ENCODE measurements at regions not wholly inside any gene's neighbourhood (a gene's known extent, or its start where the extent isn't known, plus 50 kb on each side); places are given as distances from the start of the nearest gene placed in this dataset.
A peak's percentile ranks its signal among the peaks of the same experiment; 100 is the strongest.
"Not testable (repeated sequence)": the region's sequence is repeated elsewhere in the genome, so short reads cannot be mapped to it uniquely, and the experiment has no call there.

DNA sequence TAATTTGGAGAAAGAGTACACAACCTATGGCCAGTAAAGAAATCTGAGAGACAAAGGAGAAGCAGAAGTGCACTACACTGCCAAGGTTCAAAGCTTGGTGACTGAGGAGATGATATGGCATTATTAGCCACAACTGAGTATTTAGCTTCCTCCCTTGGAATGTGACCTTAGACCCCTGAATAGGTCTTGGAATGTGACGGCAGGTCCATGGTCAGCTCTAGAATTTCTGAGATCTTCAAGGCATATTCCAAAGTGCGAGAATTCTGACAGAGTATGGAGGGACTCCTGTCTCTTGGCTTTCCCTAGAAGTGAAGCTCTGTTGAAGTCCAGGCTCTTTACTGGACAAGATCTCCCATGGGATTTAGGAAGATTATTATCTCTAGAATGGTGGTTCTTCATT, 130.0 kb upstream of the FN1 start:
- DNase-seq (ENCODE audit: extremely low read depth, low read depth) = no peak

DNA sequence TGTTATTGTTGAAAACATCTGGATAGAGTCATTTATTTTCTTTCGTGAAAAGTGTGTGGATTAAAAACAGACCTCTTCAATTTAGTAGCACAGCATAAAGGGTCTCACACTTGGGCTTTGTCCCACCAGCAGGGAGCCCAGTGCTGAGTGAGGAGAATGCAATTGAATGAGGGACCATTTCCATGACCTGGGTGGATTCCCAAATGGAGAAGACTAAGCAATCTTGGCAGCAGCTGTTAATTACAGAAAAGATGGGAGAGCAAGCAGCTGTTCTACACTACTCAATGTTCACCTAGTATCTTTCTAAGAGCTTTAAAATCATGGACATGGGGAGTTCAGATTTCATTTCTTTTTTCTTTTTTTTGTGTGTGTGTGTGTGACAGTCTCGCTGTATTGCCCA, 121.8 kb upstream of the FN1 start:
- DNase-seq (ENCODE audit: extremely low read depth, low read depth) = no peak

DNA sequence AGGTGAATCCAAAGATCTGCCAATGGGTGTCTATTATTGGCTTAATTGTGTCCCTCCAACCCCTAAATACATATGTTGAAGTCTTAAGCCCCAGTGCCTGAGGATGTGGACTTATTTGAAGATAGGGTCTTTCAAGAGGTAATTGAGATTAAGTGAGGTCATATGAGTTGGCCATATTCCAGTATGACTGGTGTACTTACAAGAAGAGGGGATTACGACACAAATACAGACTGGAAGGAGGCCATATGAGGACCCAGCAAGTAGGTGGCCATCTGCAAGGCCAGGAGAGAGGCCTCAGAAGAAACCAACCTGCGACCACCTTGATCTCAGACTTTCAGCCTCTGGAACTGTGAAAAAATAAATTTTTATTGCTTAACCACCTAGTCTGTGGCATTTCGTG, 121.1 kb upstream of the FN1 start:
- DNase-seq (ENCODE audit: extremely low read depth, low read depth) = no peak

DNA sequence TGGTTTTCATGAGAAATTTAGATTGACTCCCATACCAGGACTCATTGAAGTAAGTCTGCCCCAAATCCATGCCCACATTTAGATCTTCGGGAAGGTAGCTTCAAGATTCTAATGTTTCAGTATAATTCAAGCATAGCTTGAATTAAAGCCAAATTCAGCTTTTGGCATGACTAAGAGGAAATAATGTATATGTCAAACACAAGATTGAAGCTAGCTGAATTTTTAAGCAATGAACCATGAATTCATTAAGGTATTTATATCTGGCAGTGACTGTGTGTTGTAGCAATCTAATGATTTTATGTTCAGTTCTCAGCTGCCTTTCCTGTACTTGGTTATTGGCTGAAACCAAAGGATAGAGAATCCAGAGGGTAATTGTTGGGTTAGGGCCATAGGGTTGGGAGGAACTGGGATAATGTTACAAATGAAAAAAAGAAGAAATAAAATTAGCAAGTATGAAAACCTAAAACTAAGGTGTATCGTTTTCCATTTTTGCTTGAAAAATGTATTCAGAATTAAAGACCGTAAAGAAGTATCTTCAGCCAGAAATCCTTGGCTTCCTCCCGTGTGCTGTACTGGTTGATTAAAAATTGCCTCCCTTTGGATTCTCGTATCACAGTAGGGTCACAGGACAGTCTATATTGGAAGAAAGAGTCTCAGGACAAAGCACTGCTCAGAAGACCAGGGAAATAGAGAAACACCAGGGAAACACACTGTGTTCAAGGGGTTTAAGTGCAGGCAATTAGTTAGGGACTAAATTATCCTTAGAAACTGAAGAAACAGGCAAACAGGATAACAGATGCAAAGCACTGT, 119.0 kb upstream of the FN1 start:
- no peak for DNase-seq (ENCODE audit: extremely low read depth, low read depth)

DNA sequence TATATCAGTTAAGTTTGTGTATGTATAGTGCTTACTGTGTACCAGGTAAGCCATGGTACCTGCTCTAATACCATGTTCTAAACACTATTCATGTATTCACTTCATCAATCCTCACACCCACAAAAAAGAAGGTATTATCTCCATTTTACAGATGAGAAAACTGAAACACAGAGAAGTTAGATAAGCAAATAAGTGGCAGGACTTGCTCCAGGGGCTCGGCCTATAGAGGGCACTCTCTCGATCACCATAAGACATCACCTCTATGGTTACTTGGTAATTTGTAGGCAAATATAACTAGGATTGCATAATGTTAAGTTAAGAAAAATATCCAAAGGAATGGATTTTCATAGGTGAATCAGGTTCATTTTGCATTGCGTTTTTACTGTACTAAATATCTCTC, 118.1 kb upstream of the FN1 start:
- no peak for DNase-seq (ENCODE audit: extremely low read depth, low read depth)

DNA sequence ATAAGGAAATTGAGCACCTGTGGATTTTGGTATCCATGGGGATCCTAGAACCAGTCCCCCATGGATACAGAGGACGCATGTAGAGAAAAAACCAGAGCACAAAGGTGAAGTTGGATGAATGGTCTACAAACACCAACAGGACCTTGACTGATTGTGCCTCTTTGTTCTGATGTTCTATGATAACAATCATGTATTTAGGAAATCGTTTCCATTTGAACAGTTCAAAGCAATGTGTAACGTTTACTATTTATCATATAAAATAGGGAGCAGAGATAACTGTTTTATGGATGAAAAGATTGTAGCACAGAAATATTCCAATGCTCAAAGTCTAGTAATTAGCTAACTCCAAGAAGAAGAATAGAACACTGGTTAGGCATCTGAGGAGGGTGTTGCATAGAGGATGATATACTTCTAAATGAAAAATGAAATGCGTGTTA, 116.3 kb upstream of the FN1 start:
- DNase-seq (ENCODE audit: extremely low read depth, low read depth) = no peak

DNA sequence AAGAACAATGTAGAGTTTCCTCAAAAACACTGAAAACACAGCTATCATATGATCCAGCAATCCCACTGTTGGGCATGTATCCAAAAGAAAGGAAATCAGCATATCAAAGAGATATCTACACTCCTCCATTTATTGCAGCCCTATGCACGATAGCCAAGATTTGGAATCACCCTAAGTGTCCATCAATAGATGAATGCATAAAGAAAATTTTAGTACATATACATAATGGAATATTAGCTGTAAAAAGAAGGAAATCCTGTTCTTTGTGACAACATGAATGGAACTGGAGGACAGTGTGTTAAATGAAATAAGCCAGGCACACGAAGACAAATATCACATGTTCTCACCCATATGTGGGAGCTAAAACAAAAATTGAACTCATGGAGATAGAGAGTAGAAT, 114.5 kb upstream of the FN1 start:
- no peak for DNase-seq (ENCODE audit: extremely low read depth, low read depth)

DNA sequence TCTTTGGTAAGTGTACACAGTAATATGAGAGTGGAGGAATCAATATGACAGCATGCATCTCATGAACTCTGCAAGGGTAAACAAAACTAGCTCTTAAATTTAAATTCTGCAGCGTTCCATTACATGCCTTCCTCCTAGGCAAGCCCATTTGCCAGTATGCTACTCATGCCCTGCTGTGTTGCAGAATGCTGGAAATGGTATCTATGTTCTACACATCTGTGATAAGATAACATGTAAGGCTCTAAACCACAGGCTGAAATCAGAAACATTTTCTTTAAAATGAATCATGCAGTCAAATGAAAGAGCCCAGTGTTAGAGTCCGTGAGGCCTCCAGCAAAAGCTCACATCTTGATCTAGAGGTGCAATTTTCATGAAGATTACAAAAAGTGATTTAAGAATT, 112.8 kb upstream of the FN1 start:
- DNase-seq (ENCODE audit: extremely low read depth, low read depth) = no peak

DNA sequence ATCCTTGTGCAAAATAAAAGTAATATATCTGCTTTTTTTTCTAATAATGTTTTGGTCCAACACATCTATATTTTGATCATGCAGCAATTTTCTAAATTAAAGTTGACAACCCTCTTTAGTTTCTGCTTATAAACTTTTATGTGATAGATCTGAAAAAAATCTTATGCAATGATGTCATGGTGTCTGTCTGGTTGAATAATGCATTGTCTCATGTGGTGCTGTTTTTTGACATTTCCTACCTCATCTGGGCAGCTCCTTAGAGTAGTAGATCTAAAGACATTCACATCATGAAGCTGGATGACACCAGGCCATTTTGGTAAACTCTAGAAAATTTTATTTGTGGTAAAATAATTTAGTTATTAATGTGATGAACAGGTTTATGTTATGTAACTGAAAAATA, 106.8 kb upstream of the FN1 start:
- DNase-seq (ENCODE audit: extremely low read depth, low read depth) = no peak

DNA sequence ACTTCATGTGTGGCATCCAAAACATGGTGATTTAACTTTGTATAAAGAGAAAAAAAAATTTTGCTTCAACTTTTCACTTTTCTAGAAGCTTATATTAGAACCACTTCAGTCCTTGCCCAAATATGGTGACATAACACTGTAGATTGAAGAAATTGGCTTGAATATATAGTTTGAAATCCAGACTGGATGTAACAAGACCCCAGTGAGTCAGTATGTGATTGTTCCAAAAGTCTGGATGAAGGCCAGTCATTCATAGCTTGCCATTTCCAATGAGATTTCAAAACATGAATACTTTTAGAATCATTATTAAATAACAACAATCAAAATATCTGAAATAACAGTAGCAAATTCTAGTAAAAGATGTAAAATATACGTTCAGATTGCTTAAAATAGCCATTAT, 104.8 kb upstream of the FN1 start:
- DNase-seq (ENCODE audit: extremely low read depth, low read depth) = no peak

DNA sequence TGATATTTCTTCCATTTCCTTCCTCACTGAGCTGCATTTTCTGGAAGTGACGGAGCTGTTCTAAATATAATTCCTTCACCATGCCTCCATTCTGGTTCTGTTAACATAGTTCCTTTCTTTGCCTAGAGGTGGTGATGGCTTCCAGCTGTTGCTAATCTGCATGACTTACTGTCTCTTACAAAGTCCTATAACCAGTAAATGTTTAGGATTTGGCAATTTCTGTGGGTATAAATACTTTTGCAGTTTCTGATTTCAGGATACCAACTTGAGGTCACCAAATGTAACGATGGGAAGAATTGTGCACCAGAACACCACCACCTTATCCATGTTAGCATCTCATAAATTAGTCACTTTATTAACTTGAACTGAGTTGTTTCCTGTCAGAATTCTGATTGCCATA, 101.7 kb upstream of the FN1 start:
- DNase-seq (ENCODE audit: extremely low read depth, low read depth) = no peak

DNA sequence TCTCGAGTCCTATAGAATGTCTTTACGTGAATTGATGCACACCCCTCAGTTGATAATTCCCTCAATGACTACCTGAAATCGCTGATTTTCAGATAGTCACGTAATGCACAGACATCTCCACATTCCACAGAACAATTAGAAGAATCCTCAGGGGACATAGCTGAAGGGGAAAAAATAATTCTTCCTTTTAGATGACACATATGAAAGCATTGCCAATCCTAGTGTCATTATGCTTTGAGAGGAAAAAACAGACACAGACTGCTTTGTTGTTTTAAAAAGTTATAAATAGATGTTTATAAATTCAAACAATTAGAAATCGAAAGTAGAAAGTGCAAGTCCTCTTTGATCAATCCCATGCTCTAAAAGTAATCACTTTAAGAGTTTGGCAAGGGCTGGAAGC, 100.6 kb upstream of the FN1 start:
- DNase-seq (ENCODE audit: extremely low read depth, low read depth) = peak; percentile 40

DNA sequence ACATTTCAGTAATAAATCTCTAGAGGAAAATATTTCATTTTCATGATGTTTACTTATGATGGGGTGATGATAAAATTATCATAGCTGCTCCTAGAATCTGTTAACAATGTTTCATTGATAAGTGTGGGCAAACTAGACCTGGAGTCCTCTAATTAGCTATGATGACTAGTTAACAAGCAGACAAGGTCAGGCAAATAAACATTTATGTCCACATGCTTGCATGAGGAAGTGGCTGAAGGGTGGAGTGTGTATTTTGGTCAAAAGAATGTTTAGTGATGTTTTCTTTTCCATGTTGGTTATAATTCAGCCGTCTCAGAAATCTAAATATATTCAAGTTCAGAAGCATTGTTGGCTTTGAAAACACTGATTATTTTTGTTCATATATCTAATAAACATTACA, 99.9 kb upstream of the FN1 start:
- peak; percentile 72 for DNase-seq (ENCODE audit: extremely low read depth, low read depth)

DNA sequence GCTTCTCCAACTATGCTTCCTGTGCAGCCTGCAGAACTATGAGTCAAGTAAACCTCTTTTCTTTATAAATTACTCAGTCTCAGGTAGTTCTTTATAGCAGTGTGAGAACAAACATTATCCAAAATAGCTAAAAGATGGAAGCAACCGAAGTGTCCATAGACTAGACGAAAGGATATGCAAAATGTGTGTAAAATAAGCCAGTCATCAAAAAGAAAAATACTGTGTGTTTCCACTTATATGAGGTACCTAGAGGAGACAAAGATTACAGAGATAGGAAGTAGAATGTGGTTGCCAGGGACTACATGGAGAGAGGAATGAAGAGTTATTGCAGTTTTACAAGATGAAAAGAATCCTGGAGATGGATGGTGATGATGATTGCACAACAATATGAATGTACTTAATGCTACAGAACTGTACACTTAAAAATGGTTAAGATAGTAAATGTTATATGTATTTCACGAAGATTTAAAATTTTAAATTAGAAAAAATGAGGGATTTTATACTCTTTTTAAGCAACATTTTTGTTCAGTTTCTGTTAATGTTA, 99.3 kb upstream of the FN1 start:
- peak; percentile 30 for DNase-seq (ENCODE audit: extremely low read depth, low read depth)

DNA sequence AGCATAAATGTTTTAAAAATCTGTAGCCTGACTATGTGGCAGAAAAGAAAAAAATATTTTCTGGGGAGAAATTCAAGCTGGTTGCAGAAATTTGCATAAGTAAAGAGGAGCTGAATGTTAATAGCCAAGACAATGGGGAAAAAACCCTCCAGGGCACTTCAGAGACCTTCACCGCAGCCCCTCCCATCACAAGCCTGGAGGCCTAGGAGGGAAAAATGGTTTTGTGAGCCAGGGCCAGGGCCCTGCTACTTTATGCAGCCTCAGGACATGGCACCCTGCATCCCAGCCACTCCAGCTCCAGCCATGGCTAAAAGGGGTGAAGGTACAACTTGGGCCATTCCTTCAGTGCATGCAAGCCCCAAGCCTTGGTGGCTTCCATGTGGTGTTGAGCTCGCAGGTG, 97.8 kb upstream of the FN1 start:
- not testable (repeated sequence) for DNase-seq (ENCODE audit: extremely low read depth, low read depth)

DNA sequence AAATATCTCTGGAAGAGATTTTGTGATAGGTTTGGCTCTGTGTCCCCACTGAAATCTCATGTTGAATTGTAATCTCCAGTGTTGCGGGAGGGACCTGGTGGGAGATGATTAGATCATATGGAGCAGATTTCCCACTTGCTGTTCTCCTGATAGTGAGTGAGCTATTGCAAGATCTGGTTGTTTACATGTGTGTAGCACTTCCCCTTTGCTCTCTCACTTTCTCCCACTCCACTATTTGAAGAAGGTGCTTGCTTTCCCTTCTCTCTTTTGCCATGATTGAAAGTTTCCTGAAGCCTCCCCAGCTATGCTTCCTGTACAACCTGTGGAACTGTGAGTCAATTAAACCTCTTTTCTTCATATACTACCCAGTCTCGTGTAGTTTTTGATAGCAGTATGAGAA, 97.0 kb upstream of the FN1 start:
- no peak for DNase-seq (ENCODE audit: extremely low read depth, low read depth)

DNA sequence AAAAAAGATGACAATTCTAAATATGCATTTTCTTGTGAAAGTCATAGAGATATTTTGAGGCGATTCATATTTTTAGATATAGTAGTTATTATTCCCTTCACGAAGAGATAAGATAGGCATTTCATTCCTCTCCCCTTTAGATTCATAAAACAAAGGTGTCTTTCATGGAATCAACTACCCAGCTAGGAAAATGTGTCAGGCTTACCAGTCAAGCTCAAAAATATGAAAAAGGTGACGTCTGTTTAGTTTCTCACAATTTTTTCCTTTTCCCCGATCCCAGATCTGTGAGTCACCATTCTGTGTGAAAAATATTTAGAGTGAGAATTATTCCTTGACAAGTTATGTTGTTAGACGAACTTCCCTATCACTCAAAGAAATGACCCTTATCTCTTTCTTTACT, 95.4 kb upstream of the FN1 start:
- peak; percentile 42 for DNase-seq (ENCODE audit: extremely low read depth, low read depth)

DNA sequence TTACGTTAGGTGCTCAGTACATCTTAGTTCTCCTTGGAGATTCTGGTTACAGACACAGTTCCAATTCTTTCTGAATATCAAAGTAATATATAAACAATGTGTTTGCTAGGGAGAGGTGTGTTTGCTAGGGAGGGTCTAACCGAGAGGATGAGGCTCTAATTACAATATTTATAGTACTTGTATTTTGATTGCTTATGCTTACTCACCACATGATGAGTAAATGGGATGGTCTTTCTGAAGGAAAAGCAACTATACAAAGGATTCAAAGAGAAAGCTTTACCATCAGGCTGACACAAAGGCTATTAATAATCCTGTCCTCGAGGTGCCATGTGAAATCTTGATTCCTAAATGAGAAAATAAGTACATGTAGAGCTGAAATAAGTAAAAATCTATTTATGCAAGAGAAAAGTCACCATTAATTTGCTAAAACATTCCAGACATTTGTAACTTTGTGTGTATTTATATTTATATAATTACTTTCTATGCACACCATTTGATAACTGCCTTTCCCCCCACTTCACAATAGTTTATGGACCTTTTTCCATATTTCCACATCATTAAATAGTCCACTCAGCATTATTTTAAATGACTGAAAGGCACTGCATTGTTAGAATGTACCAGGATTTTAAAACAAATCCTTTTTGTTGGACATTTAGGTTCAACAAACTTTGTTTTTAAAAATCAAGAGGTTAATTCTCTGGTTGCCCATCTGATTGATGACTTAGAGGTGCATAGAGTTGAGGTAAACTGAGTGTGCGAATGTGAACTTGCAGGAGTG, 94.5 kb upstream of the FN1 start:
- no peak for DNase-seq (ENCODE audit: extremely low read depth, low read depth)

DNA sequence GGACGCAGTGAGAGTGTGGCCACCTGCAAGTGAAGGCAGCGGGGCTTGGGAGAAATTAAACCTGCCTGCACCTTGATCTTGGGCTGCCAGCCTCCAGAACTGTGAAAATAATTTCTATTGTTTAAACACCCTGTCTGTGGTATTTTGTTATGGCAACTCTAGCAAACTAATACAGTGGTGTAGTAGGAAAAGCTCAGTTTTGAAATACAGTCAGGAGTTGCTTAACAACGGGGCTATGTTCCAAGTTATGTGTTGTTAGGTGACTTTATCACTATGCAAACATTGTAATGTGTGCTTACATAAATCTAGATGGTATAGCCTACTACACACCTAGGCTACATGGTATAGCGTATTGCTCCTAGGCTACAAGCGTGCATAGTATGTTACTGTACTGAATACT, 93.4 kb upstream of the FN1 start:
- no peak for DNase-seq (ENCODE audit: extremely low read depth, low read depth)

DNA sequence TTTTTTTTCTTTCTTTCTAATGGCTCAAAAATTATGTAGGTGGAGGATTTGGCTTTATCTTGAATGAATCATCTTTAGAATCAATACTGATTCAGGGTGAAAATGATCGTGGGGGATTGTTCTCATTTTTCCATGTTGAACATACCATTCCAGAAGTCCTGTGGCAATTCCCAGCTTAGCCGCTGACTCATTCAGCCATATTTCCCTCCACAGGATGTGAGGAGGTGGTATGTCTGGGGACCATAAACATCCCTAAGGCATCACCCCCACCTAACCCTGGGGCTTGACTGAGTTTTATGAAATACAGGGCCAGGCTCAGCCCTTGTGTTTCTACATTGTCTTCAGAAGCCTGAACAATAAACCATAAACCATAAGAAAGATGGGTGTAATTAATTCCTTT, 92.7 kb upstream of the FN1 start:
- DNase-seq (ENCODE audit: extremely low read depth, low read depth) = no peak

DNA sequence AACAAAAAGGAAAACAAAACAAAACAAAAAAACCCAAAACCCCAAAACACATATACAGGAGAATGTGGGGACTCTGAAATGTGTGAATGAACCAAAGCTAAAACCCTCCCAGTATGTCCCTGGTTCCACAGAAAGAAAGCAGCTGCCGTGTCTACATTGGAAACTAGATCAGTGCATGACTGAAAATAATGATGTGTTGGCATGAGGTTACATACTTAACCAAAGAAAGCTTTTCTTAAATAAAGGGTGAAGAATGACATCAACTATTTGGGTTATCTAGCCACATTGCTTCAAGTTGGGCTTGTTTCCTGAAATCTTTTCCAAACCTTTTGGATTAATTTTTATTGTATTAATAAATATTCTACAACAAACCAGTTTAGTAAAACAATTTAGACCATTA, 91.9 kb upstream of the FN1 start:
- no peak for DNase-seq (ENCODE audit: extremely low read depth, low read depth)

DNA sequence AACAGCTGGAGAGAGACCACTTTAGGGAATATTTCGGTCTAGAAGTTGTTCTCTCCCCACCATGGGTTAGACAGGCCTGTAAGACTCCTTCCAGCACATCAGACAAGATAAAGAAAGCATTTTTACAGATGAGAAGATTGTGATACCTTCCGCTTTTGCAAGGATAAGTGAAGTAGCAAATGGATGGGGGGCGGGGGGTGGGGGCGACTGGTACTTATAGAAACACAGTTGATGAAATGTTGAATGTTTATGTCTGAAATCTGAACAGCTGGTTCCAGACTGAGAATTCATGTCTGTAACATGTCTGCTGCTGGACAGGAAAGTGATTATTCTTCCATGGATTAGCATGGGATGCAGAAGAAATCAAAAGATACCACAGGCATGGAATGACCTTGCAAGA, 90.5 kb upstream of the FN1 start:
- no peak for DNase-seq (ENCODE audit: extremely low read depth, low read depth)
